ENCODE measurements at regions not wholly inside any gene's neighbourhood (a gene's known extent, or its start where the extent isn't known, plus 50 kb on each side); places are given as distances from the start of the nearest gene placed in this dataset.
"Not testable (repeated sequence)": the region's sequence is repeated elsewhere in the genome, so short reads cannot be mapped to it uniquely, and the experiment has no call there.

- H3K27ac ChIP-seq (ENCODE audit: low read length) = no peak overlapping the region
- H3K4me1 ChIP-seq (ENCODE audit: control insufficient read depth, insufficient read depth, low read length) = no peaks in the 10 kb centered on the region
- DNase-seq (no peak), ATAC-seq (no peak)
- H3K27me3 ChIP-seq (ENCODE audit: control insufficient read depth, insufficient read depth) = no peaks in the 10 kb centered on the region
- no peaks in the 10 kb centered on the region for H3K9me3 ChIP-seq (ENCODE audit: control insufficient read depth, low read length)
- no peak overlapping the region for H3K4me3 ChIP-seq (ENCODE audit: low read length)
- intact Hi-C loops (cut with DNase I) = loop anchor here in 1 of 4 donors (10.0 kb wide), 1 partner anchor 126 kb away; no protein-coding TSS in a partner anchor
- WGBS = 62% methylated on average over 9 of the region's 9 CpGs
Measured at GRCh38 chr5:36390640-36391039, 88.9 kb upstream of the RANBP3L start.

- Histone ChIP-seq H3K27me3 (ENCODE audit: control insufficient read depth, insufficient read depth) (no peaks in the 10 kb centered on the region), H3K4me1 (ENCODE audit: control insufficient read depth, insufficient read depth, low read length) (no peaks in the 10 kb centered on the region), H3K9me3 (ENCODE audit: control insufficient read depth, low read length) (no peaks in the 10 kb centered on the region), H3K27ac (ENCODE audit: low read length) (no peak overlapping the region), H3K4me3 (ENCODE audit: low read length) (no peak overlapping the region)
- WGBS = 66% methylated on average over 5 of the region's 5 CpGs
- ATAC-seq = no peak
- intact Hi-C loops (cut with DNase I) = loop anchor here in 1 of 4 donors (10.0 kb wide), 1 partner anchor 127 kb away; no protein-coding TSS in a partner anchor
- DNase-seq = no peak
Measured at GRCh38 chr5:36392186-36392585, 90.5 kb upstream of the RANBP3L start.

- H3K4me1 ChIP-seq (ENCODE audit: control insufficient read depth, insufficient read depth, low read length) = no peaks in the 10 kb centered on the region
- H3K9me3 ChIP-seq (ENCODE audit: control insufficient read depth, low read length) = no peaks in the 10 kb centered on the region
- no peak overlapping the region for H3K4me3 ChIP-seq (ENCODE audit: low read length)
- no peak for DNase-seq
- no peak overlapping the region for H3K27ac ChIP-seq (ENCODE audit: low read length)
- H3K27me3 ChIP-seq (ENCODE audit: control insufficient read depth, insufficient read depth) = no peaks in the 10 kb centered on the region
- intact Hi-C loops (cut with DNase I) = loop anchor here in 1 of 4 donors (10.0 kb wide), 1 partner anchor 128 kb away; no protein-coding TSS in a partner anchor
- peak in 1 of 2 donors; percentile 12 for ATAC-seq
Measured at GRCh38 chr5:36392818-36393217, 91.1 kb upstream of the RANBP3L start.

- no peaks in the 10 kb centered on the region for H3K4me1 ChIP-seq (ENCODE audit: control insufficient read depth, insufficient read depth, low read length)
- no peaks in the 10 kb centered on the region for H3K27me3 ChIP-seq (ENCODE audit: control insufficient read depth, insufficient read depth)
- intact Hi-C loops (cut with DNase I) = loop anchor here in 1 of 4 donors (10.0 kb wide), 1 partner anchor 129 kb away; no protein-coding TSS in a partner anchor
- H3K9me3 ChIP-seq (ENCODE audit: control insufficient read depth, low read length) = no peaks in the 10 kb centered on the region
- H3K4me3 ChIP-seq (ENCODE audit: low read length) = no peak overlapping the region
- peak overlapping the region; percentile 4 for H3K27ac ChIP-seq (ENCODE audit: low read length)
- DNase-seq (no peak), ATAC-seq (no peak)
- WGBS = 71% methylated on average over 4 of the region's 4 CpGs
Measured at GRCh38 chr5:36393656-36394428, 92.1 kb upstream of the RANBP3L start.

- 96% methylated on average over 4 of the region's 4 CpGs for WGBS
- no peak overlapping the region for H3K4me3 ChIP-seq (ENCODE audit: low read length)
- no peaks in the 10 kb centered on the region for H3K27me3 ChIP-seq (ENCODE audit: control insufficient read depth, insufficient read depth)
- intact Hi-C loops (cut with DNase I) = loop anchor here in 1 of 4 donors (10.0 kb wide), 1 partner anchor 130 kb away; no protein-coding TSS in a partner anchor
- no peaks in the 10 kb centered on the region for H3K4me1 ChIP-seq (ENCODE audit: control insufficient read depth, insufficient read depth, low read length)
- DNase-seq = no peak
- no peak overlapping the region for H3K27ac ChIP-seq (ENCODE audit: low read length)
- ATAC-seq = no peak
- no peaks in the 10 kb centered on the region for H3K9me3 ChIP-seq (ENCODE audit: control insufficient read depth, low read length)
Measured at GRCh38 chr5:36395260-36395659, 93.6 kb upstream of the RANBP3L start.

- not testable (repeated sequence) for DNase-seq; H3K27ac ChIP-seq (ENCODE audit: low read length); H3K4me1 ChIP-seq (ENCODE audit: control insufficient read depth, insufficient read depth, low read length); ATAC-seq; H3K27me3 ChIP-seq (ENCODE audit: control insufficient read depth, insufficient read depth); H3K9me3 ChIP-seq (ENCODE audit: control insufficient read depth, low read length); H3K4me3 ChIP-seq (ENCODE audit: low read length)
- WGBS = 76% methylated on average over 12 of the region's 12 CpGs
- intact Hi-C loops (cut with DNase I) = loop anchor here in 1 of 4 donors (10.0 kb wide), 1 partner anchor 131 kb away; no protein-coding TSS in a partner anchor
Measured at GRCh38 chr5:36395947-36396346, 94.2 kb upstream of the RANBP3L start.

- Histone ChIP-seq H3K4me3 (ENCODE audit: low read length) (no peak overlapping the region), H3K4me1 (ENCODE audit: control insufficient read depth, insufficient read depth, low read length) (no peaks in the 10 kb centered on the region), H3K27ac (ENCODE audit: low read length) (no peak overlapping the region), H3K27me3 (ENCODE audit: control insufficient read depth, insufficient read depth) (no peaks in the 10 kb centered on the region), H3K9me3 (ENCODE audit: control insufficient read depth, low read length) (no peaks in the 10 kb centered on the region)
- DNase-seq (no peak), ATAC-seq (no peak)
- WGBS = 47% methylated on average over 3 of the region's 3 CpGs
- intact Hi-C loops (cut with DNase I) = loop anchor here in 1 of 4 donors (10.0 kb wide), 1 partner anchor 132 kb away; no protein-coding TSS in a partner anchor
Measured at GRCh38 chr5:36396640-36397039, 94.9 kb upstream of the RANBP3L start.

- no peak for DNase-seq
- peak; percentile 69 for ATAC-seq
- H3K9me3 ChIP-seq (ENCODE audit: control insufficient read depth, low read length) = no peaks in the 10 kb centered on the region
- H3K4me3 ChIP-seq (ENCODE audit: low read length) = no peak overlapping the region
- no peaks in the 10 kb centered on the region for H3K4me1 ChIP-seq (ENCODE audit: control insufficient read depth, insufficient read depth, low read length)
- 62% methylated on average over 3 of the region's 3 CpGs for WGBS
- no peaks in the 10 kb centered on the region for H3K27me3 ChIP-seq (ENCODE audit: control insufficient read depth, insufficient read depth)
- no peak overlapping the region for H3K27ac ChIP-seq (ENCODE audit: low read length)
- intact Hi-C loops (cut with DNase I) = loop anchor here in 1 of 4 donors (10.0 kb wide), 1 partner anchor 133 kb away; no protein-coding TSS in a partner anchor
Measured at GRCh38 chr5:36397901-36398536, 96.3 kb upstream of the RANBP3L start.

- Histone ChIP-seq H3K27me3 (ENCODE audit: control insufficient read depth, insufficient read depth) (no peaks in the 10 kb centered on the region), H3K4me1 (ENCODE audit: control insufficient read depth, insufficient read depth, low read length) (no peaks in the 10 kb centered on the region), H3K9me3 (ENCODE audit: control insufficient read depth, low read length) (no peaks in the 10 kb centered on the region), H3K27ac (ENCODE audit: low read length) (no peak overlapping the region), H3K4me3 (ENCODE audit: low read length) (no peak overlapping the region)
- ATAC-seq (no peak), DNase-seq (no peak)
- intact Hi-C loops (cut with DNase I) = no loop called here
- 83% methylated on average over 3 of the region's 3 CpGs for WGBS
Measured at GRCh38 chr5:36402512-36402906, 100.8 kb upstream of the RANBP3L start.

- no peaks in the 10 kb centered on the region for H3K27me3 ChIP-seq (ENCODE audit: control insufficient read depth, insufficient read depth)
- H3K9me3 ChIP-seq (ENCODE audit: control insufficient read depth, low read length) = no peaks in the 10 kb centered on the region
- peak; percentile 40 to 64 (median 60) for DNase-seq
- 57% methylated on average over 5 of the region's 5 CpGs for WGBS
- no peak overlapping the region for H3K4me3 ChIP-seq (ENCODE audit: low read length)
- H3K4me1 ChIP-seq (ENCODE audit: control insufficient read depth, insufficient read depth, low read length) = no peaks in the 10 kb centered on the region
- intact Hi-C loops (cut with DNase I) = no loop called here
- peak; percentile 63 to 80 for ATAC-seq
- H3K27ac ChIP-seq (ENCODE audit: low read length) = peak overlapping the region; percentile 49
Measured at GRCh38 chr5:36403632-36404311, 102.1 kb upstream of the RANBP3L start.

GRCh38 chr5:36406023-36406422 lies 104.3 kb upstream of the RANBP3L start:
- Histone ChIP-seq H3K4me1 (ENCODE audit: control insufficient read depth, insufficient read depth, low read length) (no peaks in the 10 kb centered on the region), H3K27me3 (ENCODE audit: control insufficient read depth, insufficient read depth) (no peaks in the 10 kb centered on the region), H3K9me3 (ENCODE audit: control insufficient read depth, low read length) (no peaks in the 10 kb centered on the region), H3K27ac (ENCODE audit: low read length) (no peak overlapping the region), H3K4me3 (ENCODE audit: low read length) (no peak overlapping the region)
- ATAC-seq (no peak), DNase-seq (no peak)
- intact Hi-C loops (cut with DNase I) = no loop called here
- WGBS = 93% methylated on average over 1 of the region's 1 CpG

Measured in right cardiac atrium (tissue), 5 donors.